GM12892 (cell line): ENCODE measurements at regions not wholly inside any gene's neighbourhood (a gene's known extent, or its start where the extent isn't known, plus 50 kb on each side); places are given as distances from the start of the nearest gene placed in this dataset.

Source experiments
- DNase-seq: peaks from one replicate; pipeline ENCODE4 v3.0.0; 2011; ENCODE audit not compliant: insufficient read length
- FAIRE-seq: peaks from 2 replicates; lab custom pipeline; 2011; peaks lifted over from hg19 to GRCh38; lab: Jason Lieb, UNC
- POLR2A ChIP-seq: IDR thresholded peaks from 2 replicates; pipeline ENCODE4 v1.6.1; 2011; ENCODE audit warnings: low read depth, low read length, control low read depth
- POLR2AphosphoS5 ChIP-seq: IDR thresholded peaks from 2 replicates; pipeline ENCODE4 v1.6.1; 2011; ENCODE audit warnings: low read depth, low read length, control low read depth
- TAF1 ChIP-seq: IDR thresholded peaks from 2 replicates; pipeline ENCODE4 v1.6.1; 2011; ENCODE audit warnings: low read depth, mild to moderate bottlenecking, control low read depth, low read length, borderline replicate concordance

GRCh38 chr5:26828294-26828693 is 210.1 kb downstream of the CDH9 start:
- TF ChIP-seq POLR2AphosphoS5, result no peak
- no peak for TF ChIP-seq TAF1
- TF ChIP-seq POLR2A, result no peak
- FAIRE-seq, result no peak

GRCh38 chr5:26813235-26813634 is 225.2 kb downstream of the CDH9 start:
- FAIRE-seq (no peak), DNase-seq (no peak)
- no peak for TF ChIP-seq TAF1
- no peak for TF ChIP-seq POLR2AphosphoS5
- no peak for TF ChIP-seq POLR2A

More at GRCh38 chr5:26828294-26828693, 210.1 kb downstream of the CDH9 start:
- DNase-seq, result no peak

- DNase-seq (no peak), FAIRE-seq (no peak)
- no peak for TF ChIP-seq TAF1
- TF ChIP-seq POLR2A, result no peak
- no peak for TF ChIP-seq POLR2AphosphoS5
Measured at GRCh38 chr5:26812714-26813113, 225.7 kb downstream of the CDH9 start.

- no peak for DNase-seq
- TF ChIP-seq TAF1, result no peak
- no peak for TF ChIP-seq POLR2AphosphoS5
- no peak for FAIRE-seq
Measured at GRCh38 chr5:26807231-26808199, 230.9 kb downstream of the CDH9 start.

- no peak for FAIRE-seq
Measured at GRCh38 chr5:26805076-26805475, 233.3 kb downstream of the CDH9 start.

GRCh38 chr5:26802944-26803343 is 235.4 kb downstream of the CDH9 start:
- FAIRE-seq (no peak), DNase-seq (no peak)
- no peak for TF ChIP-seq POLR2A
- TF ChIP-seq POLR2AphosphoS5, result no peak
- no peak for TF ChIP-seq TAF1

More at GRCh38 chr5:26805076-26805475, 233.3 kb downstream of the CDH9 start:
- TF ChIP-seq POLR2A (no peak), TAF1 (no peak), POLR2AphosphoS5 (no peak)
- no peak for DNase-seq

GRCh38 chr5:26791433-26791832 is 247.0 kb downstream of the CDH9 start:
- no peak for TF ChIP-seq TAF1
- no peak for TF ChIP-seq POLR2AphosphoS5
- DNase-seq (no peak), FAIRE-seq (no peak)

GRCh38 chr5:26791021-26791420 is 247.4 kb downstream of the CDH9 start:
- DNase-seq (no peak), FAIRE-seq (no peak)
- TF ChIP-seq POLR2AphosphoS5, result no peak
- no peak for TF ChIP-seq TAF1
- no peak for TF ChIP-seq POLR2A

GRCh38 chr5:26763215-26763614 is 275.2 kb downstream of the CDH9 start:
- no peak for TF ChIP-seq POLR2A
- no peak for TF ChIP-seq POLR2AphosphoS5
- TF ChIP-seq TAF1, result no peak
- no peak for FAIRE-seq
- DNase-seq, result no peak

GRCh38 chr5:26761446-26761845 is 276.9 kb downstream of the CDH9 start:
- no peak for TF ChIP-seq TAF1
- no peak for TF ChIP-seq POLR2AphosphoS5
- no peak for TF ChIP-seq POLR2A
- no peak for FAIRE-seq
- no peak for DNase-seq

GRCh38 chr5:26761045-26761444 is 277.3 kb downstream of the CDH9 start:
- FAIRE-seq (no peak), DNase-seq (no peak)
- no peak for TF ChIP-seq TAF1
- no peak for TF ChIP-seq POLR2AphosphoS5
- no peak for TF ChIP-seq POLR2A

- FAIRE-seq (no peak), DNase-seq (no peak)
- TF ChIP-seq POLR2AphosphoS5 (no peak), POLR2A (no peak), TAF1 (no peak)
Measured at GRCh38 chr5:26757941-26758340, 280.4 kb downstream of the CDH9 start.

GRCh38 chr5:26749829-26750228 is 288.6 kb downstream of the CDH9 start:
- FAIRE-seq (no peak), DNase-seq (no peak)
- no peak for TF ChIP-seq TAF1
- no peak for TF ChIP-seq POLR2AphosphoS5
- TF ChIP-seq POLR2A, result no peak
